Fibroblast of the aortic adventitia (primary cell): ENCODE measurements at regions not wholly inside any gene's neighbourhood (a gene's known extent, or its start where the extent isn't known, plus 50 kb on each side); places are given as distances from the start of the nearest gene placed in this dataset.

Experiments used
- DNase-seq: peaks from one replicate; pipeline ENCODE4 v3.0.0-alpha.2; 2010; ENCODE audit warnings: low read depth
- H3K4me3 ChIP-seq: 2 replicates; pipeline ENCODE4 v1.5.1; 2011; ENCODE audit warnings: low read depth, mild to moderate bottlenecking, control low read depth, low read length, moderate library complexity
- TF ChIP-seq, protein P1 (sequence below): IDR thresholded peaks from 2 replicates; pipeline ENCODE4 v1.5.1; 2011; ENCODE audit warnings: mild to moderate bottlenecking, low read length, control low read depth, inconsistent platforms; ENCODE audit not compliant: insufficient read depth

DNA sequence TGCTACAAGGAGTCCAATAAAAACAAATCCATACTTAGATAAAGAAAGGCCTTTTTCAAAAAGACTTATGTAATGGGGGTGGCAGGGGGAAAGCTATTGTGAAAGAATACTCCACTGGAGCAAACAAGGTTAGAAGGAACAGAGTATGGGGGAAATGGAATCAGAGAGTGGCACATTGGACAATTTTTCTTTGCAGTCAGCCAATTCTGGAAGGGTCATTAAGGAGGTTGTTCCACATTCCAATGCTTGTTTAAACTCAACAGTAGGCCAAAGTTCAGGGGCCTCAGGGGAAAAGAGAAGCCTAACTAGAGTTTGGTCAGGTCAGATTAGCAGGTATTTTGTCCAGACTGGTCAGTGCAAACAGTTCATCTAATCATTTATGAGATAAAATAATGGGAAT, 105.2 kb upstream of the RESF1 start:
- TF ChIP-seq, protein P1, sequence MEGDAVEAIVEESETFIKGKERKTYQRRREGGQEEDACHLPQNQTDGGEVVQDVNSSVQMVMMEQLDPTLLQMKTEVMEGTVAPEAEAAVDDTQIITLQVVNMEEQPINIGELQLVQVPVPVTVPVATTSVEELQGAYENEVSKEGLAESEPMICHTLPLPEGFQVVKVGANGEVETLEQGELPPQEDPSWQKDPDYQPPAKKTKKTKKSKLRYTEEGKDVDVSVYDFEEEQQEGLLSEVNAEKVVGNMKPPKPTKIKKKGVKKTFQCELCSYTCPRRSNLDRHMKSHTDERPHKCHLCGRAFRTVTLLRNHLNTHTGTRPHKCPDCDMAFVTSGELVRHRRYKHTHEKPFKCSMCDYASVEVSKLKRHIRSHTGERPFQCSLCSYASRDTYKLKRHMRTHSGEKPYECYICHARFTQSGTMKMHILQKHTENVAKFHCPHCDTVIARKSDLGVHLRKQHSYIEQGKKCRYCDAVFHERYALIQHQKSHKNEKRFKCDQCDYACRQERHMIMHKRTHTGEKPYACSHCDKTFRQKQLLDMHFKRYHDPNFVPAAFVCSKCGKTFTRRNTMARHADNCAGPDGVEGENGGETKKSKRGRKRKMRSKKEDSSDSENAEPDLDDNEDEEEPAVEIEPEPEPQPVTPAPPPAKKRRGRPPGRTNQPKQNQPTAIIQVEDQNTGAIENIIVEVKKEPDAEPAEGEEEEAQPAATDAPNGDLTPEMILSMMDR: no peak
- no peak for DNase-seq
- H3K4me3 ChIP-seq: no peak overlapping the region

DNA sequence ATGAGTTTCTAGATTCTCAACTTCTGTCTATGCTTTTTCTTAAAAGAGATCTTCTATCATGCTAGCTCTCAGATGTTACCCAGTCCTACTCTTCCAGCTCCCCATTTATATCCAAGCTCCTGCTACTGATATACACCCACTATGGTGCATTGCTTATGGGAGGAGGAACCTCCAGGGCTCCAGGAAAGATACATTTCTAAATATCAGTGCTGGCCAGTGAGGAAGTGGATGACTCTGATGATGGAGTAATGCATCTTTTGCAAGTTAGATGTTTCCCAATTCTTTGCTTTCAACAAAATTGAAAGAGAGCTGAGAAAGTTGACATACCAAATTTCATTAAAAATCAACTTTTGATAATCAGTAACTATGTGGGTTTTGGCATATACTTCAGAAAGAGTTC, 105.7 kb upstream of the RESF1 start:
- no peak overlapping the region for H3K4me3 ChIP-seq
- TF ChIP-seq, protein P1: no peak
- DNase-seq: no peak

DNA sequence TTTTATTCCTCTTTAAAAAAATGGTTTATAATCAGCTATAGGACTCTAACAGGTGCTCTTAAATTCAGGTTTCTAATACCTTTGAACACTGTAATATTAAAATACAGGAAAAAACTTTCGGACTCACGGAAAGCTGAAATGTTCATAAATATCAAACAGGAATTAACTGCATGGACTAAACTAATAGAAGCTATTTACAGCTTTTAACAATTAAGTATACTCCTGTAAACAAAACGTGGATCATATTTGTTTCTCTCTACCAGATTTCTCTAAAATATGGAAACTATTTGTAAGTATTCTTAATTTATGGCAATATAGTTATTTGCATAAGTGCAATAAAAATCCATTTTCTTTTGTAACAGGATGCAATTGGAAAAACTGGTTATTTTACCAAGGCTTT, 108.9 kb upstream of the RESF1 start:
- DNase-seq: no peak
- TF ChIP-seq, protein P1: no peak
- H3K4me3 ChIP-seq: no peak overlapping the region

DNA sequence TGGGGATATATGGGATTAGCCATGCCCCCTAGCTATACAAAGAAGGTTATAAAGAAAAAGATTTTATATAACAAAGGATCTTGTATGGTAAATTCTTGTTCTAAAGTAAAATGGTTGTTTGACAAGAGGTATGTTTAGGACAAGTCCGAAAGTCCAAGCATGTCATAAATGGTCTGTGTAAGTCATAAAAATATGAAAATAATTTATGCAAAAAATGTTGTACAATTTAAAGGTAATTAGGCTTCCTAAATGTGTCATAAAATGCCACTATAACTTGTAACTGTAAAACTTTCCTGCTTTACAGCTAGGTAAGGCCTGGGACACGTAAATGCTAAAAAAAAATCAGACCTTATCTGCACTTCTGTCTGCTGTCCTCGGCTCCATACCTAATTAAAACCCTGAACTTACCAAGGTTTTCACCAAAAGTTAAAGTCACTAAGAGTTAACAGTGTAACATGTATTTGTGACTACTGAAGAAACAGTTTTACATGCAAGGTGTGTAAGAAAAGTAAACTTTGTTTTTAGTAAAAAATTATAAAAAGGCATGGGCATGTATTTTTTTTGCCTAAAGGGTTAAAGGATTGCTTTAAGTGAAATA, 110.0 kb upstream of the RESF1 start:
- no peak overlapping the region for H3K4me3 ChIP-seq
- TF ChIP-seq, protein P1: no peak
- no peak for DNase-seq

DNA sequence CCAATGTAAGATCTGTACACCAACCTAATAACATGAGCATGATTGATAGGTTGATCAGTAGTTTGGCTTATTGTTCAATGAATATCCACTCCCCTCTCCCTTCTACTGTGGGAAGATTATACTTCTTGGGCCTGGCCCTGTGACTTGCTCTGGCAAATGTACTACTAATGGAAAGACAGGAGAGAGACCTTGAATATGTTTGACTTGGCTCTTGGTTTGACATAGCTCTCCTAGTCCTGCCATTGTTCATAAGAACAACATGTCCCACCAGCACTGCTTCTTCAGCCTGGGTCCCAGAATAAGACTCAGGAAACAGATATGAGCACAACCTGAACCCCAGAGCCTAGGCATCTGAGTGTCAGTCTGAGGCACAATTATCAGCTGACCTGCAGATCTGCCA, 112.8 kb upstream of the RESF1 start:
- no peak overlapping the region for H3K4me3 ChIP-seq
- no peak for DNase-seq
- TF ChIP-seq, protein P1: no peak

DNA sequence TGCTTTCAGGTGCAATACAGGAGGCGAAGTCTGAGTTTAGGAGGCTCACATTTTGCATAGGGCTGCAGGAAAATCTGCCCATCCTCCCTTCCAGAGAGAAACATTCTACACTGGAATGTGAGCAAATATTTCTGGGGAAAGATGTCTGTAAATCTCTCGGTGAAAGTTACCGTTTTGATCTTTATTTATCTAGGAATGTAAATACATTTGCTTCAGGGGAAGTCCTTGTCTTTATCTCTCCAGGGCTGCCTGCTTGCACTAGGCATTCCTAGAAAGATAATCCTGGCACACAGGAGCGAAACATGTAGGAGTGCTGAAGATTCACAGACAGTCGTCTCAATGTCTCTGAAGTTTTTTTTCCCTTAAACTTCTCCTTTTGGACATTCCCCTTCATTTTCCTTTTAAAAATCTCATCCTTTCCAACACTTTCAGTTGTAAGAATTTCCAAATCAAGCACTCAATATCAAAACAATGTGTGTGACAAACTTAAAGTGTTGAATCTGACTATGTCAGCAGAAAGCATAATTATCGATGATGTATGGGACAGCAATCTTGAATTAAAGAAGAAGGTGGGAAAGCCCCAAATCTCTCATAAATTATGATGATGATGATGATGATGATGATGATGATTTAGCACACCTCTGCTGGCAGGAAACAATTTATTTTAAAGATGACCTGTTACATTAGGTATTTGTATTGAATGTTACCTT, 113.4 kb upstream of the RESF1 start:
- TF ChIP-seq, protein P1: no peak
- no peak overlapping the region for H3K4me3 ChIP-seq
- no peak for DNase-seq
